ENCODE measurements at regions not wholly inside any gene's neighbourhood (a gene's known extent, or its start where the extent isn't known, plus 50 kb on each side); places are given as distances from the start of the nearest gene placed in this dataset.
"Not testable (repeated sequence)": the region's sequence is repeated elsewhere in the genome, so short reads cannot be mapped to it uniquely, and the experiment has no call there.

GRCh38 chr4:42205541-42205940 lies 53.1 kb upstream of the BEND4 start:
- Histone ChIP-seq H3K9me3 (ENCODE audit: low read length) (no peaks in the 10 kb centered on the region), H3K4me3 (ENCODE audit: low read length) (no peak overlapping the region), H3K36me3 (ENCODE audit: insufficient read depth, low read length) (no peaks in the 10 kb centered on the region), H2AFZ (ENCODE audit: low read depth, low read length) (no peak overlapping the region), H3K4me1 (ENCODE audit: insufficient read depth, low read length) (no peaks in the 10 kb centered on the region), H3K27me3 (ENCODE audit: insufficient read depth, low read length) (peaks cover 3% of the 10 kb centered on the region)

GRCh38 chr4:42216664-42217063 lies 64.2 kb upstream of the BEND4 start:
- H3K4me3 ChIP-seq (ENCODE audit: low read length) = no peak overlapping the region
- no peaks in the 10 kb centered on the region for H3K36me3 ChIP-seq (ENCODE audit: insufficient read depth, low read length)
- no peaks in the 10 kb centered on the region for H3K4me1 ChIP-seq (ENCODE audit: insufficient read depth, low read length)
- no peaks in the 10 kb centered on the region for H3K27me3 ChIP-seq (ENCODE audit: insufficient read depth, low read length)
- no peaks in the 10 kb centered on the region for H3K9me3 ChIP-seq (ENCODE audit: low read length)
- no peak overlapping the region for H2AFZ ChIP-seq (ENCODE audit: low read depth, low read length)

- no peak overlapping the region for H3K4me3 ChIP-seq (ENCODE audit: low read length)
- H3K36me3 ChIP-seq (ENCODE audit: insufficient read depth, low read length) = no peaks in the 10 kb centered on the region
- H3K4me1 ChIP-seq (ENCODE audit: insufficient read depth, low read length) = no peaks in the 10 kb centered on the region
- H3K27me3 ChIP-seq (ENCODE audit: insufficient read depth, low read length) = no peaks in the 10 kb centered on the region
- H2AFZ ChIP-seq (ENCODE audit: low read depth, low read length) = no peak overlapping the region
- no peaks in the 10 kb centered on the region for H3K9me3 ChIP-seq (ENCODE audit: low read length)
Observed at GRCh38 chr4:42225286-42225685, 72.8 kb upstream of the BEND4 start.

- no peaks in the 10 kb centered on the region for H3K4me1 ChIP-seq (ENCODE audit: insufficient read depth, low read length)
- H3K36me3 ChIP-seq (ENCODE audit: insufficient read depth, low read length) = no peaks in the 10 kb centered on the region
- H3K4me3 ChIP-seq (ENCODE audit: low read length) = no peak overlapping the region
- H3K9me3 ChIP-seq (ENCODE audit: low read length) = no peaks in the 10 kb centered on the region
- no peak overlapping the region for H2AFZ ChIP-seq (ENCODE audit: low read depth, low read length)
- H3K27me3 ChIP-seq (ENCODE audit: insufficient read depth, low read length) = no peaks in the 10 kb centered on the region
Observed at GRCh38 chr4:42234817-42235216, 82.4 kb upstream of the BEND4 start.

GRCh38 chr4:42235304-42236021 lies 83.0 kb upstream of the BEND4 start:
- H3K27me3 ChIP-seq (ENCODE audit: insufficient read depth, low read length) = no peaks in the 10 kb centered on the region
- no peaks in the 10 kb centered on the region for H3K9me3 ChIP-seq (ENCODE audit: low read length)
- H3K36me3 ChIP-seq (ENCODE audit: insufficient read depth, low read length) = no peaks in the 10 kb centered on the region
- H3K4me1 ChIP-seq (ENCODE audit: insufficient read depth, low read length) = no peaks in the 10 kb centered on the region
- no peak overlapping the region for H3K4me3 ChIP-seq (ENCODE audit: low read length)
- no peak overlapping the region for H2AFZ ChIP-seq (ENCODE audit: low read depth, low read length)

GRCh38 chr4:42237010-42237409 lies 84.6 kb upstream of the BEND4 start:
- Histone ChIP-seq H3K4me1 (ENCODE audit: insufficient read depth, low read length) (no peaks in the 10 kb centered on the region), H3K9me3 (ENCODE audit: low read length) (no peaks in the 10 kb centered on the region), H3K27me3 (ENCODE audit: insufficient read depth, low read length) (no peaks in the 10 kb centered on the region), H3K36me3 (ENCODE audit: insufficient read depth, low read length) (no peaks in the 10 kb centered on the region), H3K4me3 (ENCODE audit: low read length) (no peak overlapping the region), H2AFZ (ENCODE audit: low read depth, low read length) (no peak overlapping the region)

DNA sequence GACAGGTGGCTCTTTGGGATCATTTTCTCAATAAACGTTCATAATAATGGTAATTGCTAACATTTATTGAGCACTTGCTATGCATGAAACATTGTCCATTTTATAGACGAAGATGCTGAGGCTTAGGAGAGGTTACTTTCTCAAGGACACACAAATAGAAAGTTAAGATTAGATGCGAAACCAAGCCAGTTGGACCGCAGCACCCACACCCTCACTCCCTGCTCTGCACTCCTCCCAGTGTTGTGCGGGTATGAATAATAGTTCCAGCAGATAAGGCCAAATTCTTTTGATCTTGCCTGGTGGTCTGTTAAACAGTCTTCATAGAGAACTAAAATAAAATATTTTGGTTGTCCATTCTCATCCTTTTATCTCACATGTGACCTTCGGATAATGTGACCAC lies 85.0 kb upstream of the BEND4 start:
- Histone ChIP-seq H3K9me3 (ENCODE audit: low read length) (no peaks in the 10 kb centered on the region), H3K36me3 (ENCODE audit: insufficient read depth, low read length) (no peaks in the 10 kb centered on the region), H3K4me1 (ENCODE audit: insufficient read depth, low read length) (no peaks in the 10 kb centered on the region), H3K4me3 (ENCODE audit: low read length) (no peak overlapping the region), H3K27me3 (ENCODE audit: insufficient read depth, low read length) (no peaks in the 10 kb centered on the region), H2AFZ (ENCODE audit: low read depth, low read length) (no peak overlapping the region)

- no peak overlapping the region for H3K4me3 ChIP-seq (ENCODE audit: low read length)
- H3K27me3 ChIP-seq (ENCODE audit: insufficient read depth, low read length) = no peaks in the 10 kb centered on the region
- H3K4me1 ChIP-seq (ENCODE audit: insufficient read depth, low read length) = no peaks in the 10 kb centered on the region
- no peaks in the 10 kb centered on the region for H3K9me3 ChIP-seq (ENCODE audit: low read length)
- no peaks in the 10 kb centered on the region for H3K36me3 ChIP-seq (ENCODE audit: insufficient read depth, low read length)
- no peak overlapping the region for H2AFZ ChIP-seq (ENCODE audit: low read depth, low read length)
Observed at GRCh38 chr4:42248972-42249371, 96.5 kb upstream of the BEND4 start.

DNA sequence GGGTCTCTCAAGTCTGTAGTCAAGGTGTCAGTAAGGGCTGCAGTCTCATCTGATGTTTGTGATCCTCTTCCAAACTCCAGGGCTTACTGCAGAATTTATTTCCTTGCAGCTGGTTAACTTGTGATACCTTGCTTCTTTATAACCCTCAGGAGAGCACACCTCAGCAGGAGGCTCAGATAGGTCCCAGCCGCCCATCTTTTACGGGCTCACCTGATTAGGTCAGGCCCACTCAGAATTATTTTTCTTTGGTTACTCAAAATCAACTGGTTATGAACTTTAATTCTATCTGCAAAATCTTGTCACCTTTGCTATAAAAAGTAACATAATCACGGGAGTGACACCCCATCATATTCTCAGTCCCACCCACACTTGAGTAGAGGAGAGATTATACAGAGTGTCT lies 99.9 kb upstream of the BEND4 start:
- no peaks in the 10 kb centered on the region for H3K4me1 ChIP-seq (ENCODE audit: insufficient read depth, low read length)
- H3K27me3 ChIP-seq (ENCODE audit: insufficient read depth, low read length) = no peaks in the 10 kb centered on the region
- H2AFZ ChIP-seq (ENCODE audit: low read depth, low read length) = no peak overlapping the region
- no peaks in the 10 kb centered on the region for H3K36me3 ChIP-seq (ENCODE audit: insufficient read depth, low read length)
- no peak overlapping the region for H3K4me3 ChIP-seq (ENCODE audit: low read length)
- no peaks in the 10 kb centered on the region for H3K9me3 ChIP-seq (ENCODE audit: low read length)

DNA sequence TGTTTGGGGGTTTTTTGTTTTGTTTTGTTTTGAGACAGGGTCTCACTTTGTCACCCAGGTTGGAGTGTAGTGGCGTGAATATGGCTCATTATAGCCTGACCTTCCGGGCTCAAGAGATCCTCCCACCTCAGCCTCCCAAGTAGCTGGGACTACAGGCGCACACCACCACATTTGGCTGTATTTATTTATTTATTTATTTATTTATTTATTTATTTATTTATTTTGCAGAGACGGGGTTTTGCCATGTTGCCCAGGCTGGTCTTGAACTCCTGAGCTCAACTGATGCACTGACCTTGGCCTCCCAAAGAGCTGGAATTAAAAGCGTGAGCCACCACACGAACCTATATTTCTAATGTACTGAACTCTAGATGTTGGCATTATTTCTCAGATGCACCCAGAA lies 105.2 kb upstream of the BEND4 start:
- not testable (repeated sequence) for H3K4me1 ChIP-seq (ENCODE audit: insufficient read depth, low read length); H3K27me3 ChIP-seq (ENCODE audit: insufficient read depth, low read length); H3K9me3 ChIP-seq (ENCODE audit: low read length); H3K36me3 ChIP-seq (ENCODE audit: insufficient read depth, low read length); H3K4me3 ChIP-seq (ENCODE audit: low read length); H2AFZ ChIP-seq (ENCODE audit: low read depth, low read length)

- Histone ChIP-seq H3K27me3 (ENCODE audit: insufficient read depth, low read length) (no peaks in the 10 kb centered on the region), H3K4me3 (ENCODE audit: low read length) (no peak overlapping the region), H3K4me1 (ENCODE audit: insufficient read depth, low read length) (no peaks in the 10 kb centered on the region), H2AFZ (ENCODE audit: low read depth, low read length) (no peak overlapping the region), H3K36me3 (ENCODE audit: insufficient read depth, low read length) (no peaks in the 10 kb centered on the region), H3K9me3 (ENCODE audit: low read length) (no peaks in the 10 kb centered on the region)
Observed at GRCh38 chr4:42262701-42263490, 110.4 kb upstream of the BEND4 start.

GRCh38 chr4:42265782-42266602 lies 113.5 kb upstream of the BEND4 start:
- Histone ChIP-seq H3K4me3 (ENCODE audit: low read length) (no peak overlapping the region), H2AFZ (ENCODE audit: low read depth, low read length) (no peak overlapping the region), H3K4me1 (ENCODE audit: insufficient read depth, low read length) (no peaks in the 10 kb centered on the region), H3K9me3 (ENCODE audit: low read length) (no peaks in the 10 kb centered on the region), H3K36me3 (ENCODE audit: insufficient read depth, low read length) (no peaks in the 10 kb centered on the region), H3K27me3 (ENCODE audit: insufficient read depth, low read length) (no peaks in the 10 kb centered on the region)

- H2AFZ ChIP-seq (ENCODE audit: low read depth, low read length) = no peak overlapping the region
- H3K4me3 ChIP-seq (ENCODE audit: low read length) = no peak overlapping the region
- H3K9me3 ChIP-seq (ENCODE audit: low read length) = no peaks in the 10 kb centered on the region
- H3K36me3 ChIP-seq (ENCODE audit: insufficient read depth, low read length) = no peaks in the 10 kb centered on the region
- no peaks in the 10 kb centered on the region for H3K4me1 ChIP-seq (ENCODE audit: insufficient read depth, low read length)
- no peaks in the 10 kb centered on the region for H3K27me3 ChIP-seq (ENCODE audit: insufficient read depth, low read length)
Observed at GRCh38 chr4:42267724-42268123, 115.3 kb upstream of the BEND4 start.

Data from neuron (in vitro differentiated cells).